ENCODE measurements at regions not wholly inside any gene's neighbourhood (a gene's known extent, or its start where the extent isn't known, plus 50 kb on each side); places are given as distances from the start of the nearest gene placed in this dataset.

GRCh38 chr1:55640708-55641473, 425.7 kb upstream of the USP24 start:
- H3K27ac Mint-ChIP-seq, result no peak overlapping the region
- H3K4me1 Mint-ChIP-seq, result peaks cover 40% of the 10 kb centered on the region
- peaks cover 6% of the 10 kb centered on the region for H3K27me3 Mint-ChIP-seq (ENCODE audit: low read depth, poor library complexity)
- TF ChIP-seq CTCF (IDR thresholded peaks at IDR 0.05), result no peak
- H3K36me3 Mint-ChIP-seq (ENCODE audit: low read depth), result no peaks in the 10 kb centered on the region
- H3K9me3 Mint-ChIP-seq, result peaks cover 12% of the 10 kb centered on the region
- DNase-seq, result no peak
- no peak overlapping the region for H3K4me3 Mint-ChIP-seq

DNA sequence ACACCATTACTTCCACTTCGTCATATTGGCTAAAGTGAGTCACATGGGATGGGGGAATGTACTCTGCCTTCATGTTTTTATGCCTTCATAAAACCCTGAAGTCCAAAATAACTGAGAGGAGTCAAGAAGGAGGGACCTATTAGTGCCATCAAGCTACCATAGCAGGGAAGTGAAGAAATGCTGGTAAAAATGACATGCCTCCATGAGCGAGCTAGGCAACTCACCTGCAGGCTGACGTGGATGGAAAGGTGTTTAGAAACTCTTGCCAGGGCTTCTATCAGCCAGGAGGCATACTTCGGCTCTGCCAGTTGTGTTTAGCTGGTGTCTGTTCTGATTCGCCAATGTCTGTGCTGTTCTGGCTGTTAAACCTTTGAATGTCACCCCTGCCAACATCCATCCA, 424.4 kb upstream of the USP24 start:
- H3K36me3 Mint-ChIP-seq (ENCODE audit: low read depth), result no peaks in the 10 kb centered on the region
- peaks cover 35% of the 10 kb centered on the region for H3K4me1 Mint-ChIP-seq
- peaks cover 6% of the 10 kb centered on the region for H3K27me3 Mint-ChIP-seq (ENCODE audit: low read depth, poor library complexity)
- peaks cover 17% of the 10 kb centered on the region for H3K9me3 Mint-ChIP-seq
- no peak overlapping the region for H3K27ac Mint-ChIP-seq
- no peak for DNase-seq
- H3K4me3 Mint-ChIP-seq, result no peak overlapping the region
- TF ChIP-seq CTCF (IDR thresholded peaks at IDR 0.05), result no peak

- TF ChIP-seq CTCF (IDR thresholded peaks at IDR 0.05), result no peak
- Mint-ChIP-seq H3K9me3 (peaks cover 17% of the 10 kb centered on the region), H3K4me1 (peaks cover 40% of the 10 kb centered on the region), H3K4me3 (no peak overlapping the region), H3K27ac (no peak overlapping the region), H3K36me3 (ENCODE audit: low read depth) (no peaks in the 10 kb centered on the region), H3K27me3 (ENCODE audit: low read depth, poor library complexity) (peaks cover 6% of the 10 kb centered on the region)
- DNase-seq, result no peak
Measured at GRCh38 chr1:55639051-55639450, 423.9 kb upstream of the USP24 start.

DNA sequence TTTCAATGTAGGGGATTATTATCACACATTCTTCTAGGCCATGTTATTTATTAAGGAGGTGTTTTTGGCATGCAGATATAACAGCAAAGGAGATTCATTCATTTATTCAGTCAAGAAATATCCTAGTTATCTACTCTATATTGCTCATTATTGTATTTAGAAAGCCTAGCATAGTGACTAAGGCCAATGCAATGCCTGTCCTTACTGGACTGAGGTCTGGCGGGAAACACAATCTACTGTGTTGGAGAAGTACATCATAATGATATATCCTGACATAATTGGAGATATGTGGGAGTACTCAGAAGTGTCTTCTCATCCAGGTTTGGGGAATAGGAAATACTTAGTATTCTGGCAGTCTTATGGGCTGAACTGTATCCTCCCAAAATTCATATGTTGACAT, 421.5 kb upstream of the USP24 start:
- Mint-ChIP-seq H3K36me3 (ENCODE audit: low read depth) (no peaks in the 10 kb centered on the region), H3K4me1 (peaks cover 64% of the 10 kb centered on the region), H3K27me3 (ENCODE audit: low read depth, poor library complexity) (peaks cover 10% of the 10 kb centered on the region), H3K9me3 (peaks cover 17% of the 10 kb centered on the region), H3K27ac (no peak overlapping the region), H3K4me3 (no peak overlapping the region)
- DNase-seq, result no peak
- no peak for TF ChIP-seq CTCF (IDR thresholded peaks at IDR 0.05)

- H3K27ac Mint-ChIP-seq, result no peak overlapping the region
- no peaks in the 10 kb centered on the region for H3K36me3 Mint-ChIP-seq (ENCODE audit: low read depth)
- no peak for TF ChIP-seq CTCF (IDR thresholded peaks at IDR 0.05)
- H3K4me3 Mint-ChIP-seq, result no peak overlapping the region
- H3K4me1 Mint-ChIP-seq, result peaks cover 61% of the 10 kb centered on the region
- no peak for DNase-seq
- H3K27me3 Mint-ChIP-seq (ENCODE audit: low read depth, poor library complexity), result peaks cover 10% of the 10 kb centered on the region
- H3K9me3 Mint-ChIP-seq, result peaks cover 17% of the 10 kb centered on the region
Measured at GRCh38 chr1:55635856-55636255, 420.7 kb upstream of the USP24 start.

GRCh38 chr1:55634516-55634915, 419.4 kb upstream of the USP24 start:
- no peak for DNase-seq
- Mint-ChIP-seq H3K9me3 (peaks cover 17% of the 10 kb centered on the region), H3K27ac (no peak overlapping the region), H3K4me1 (peaks cover 50% of the 10 kb centered on the region), H3K4me3 (no peak overlapping the region), H3K36me3 (ENCODE audit: low read depth) (no peaks in the 10 kb centered on the region), H3K27me3 (ENCODE audit: low read depth, poor library complexity) (peaks cover 6% of the 10 kb centered on the region)
- no peak for TF ChIP-seq CTCF (IDR thresholded peaks at IDR 0.05)

All from nephron progenitor cell (in vitro differentiated cells).